IPS DF 6.9 (cell line): ENCODE measurements at regions not wholly inside any gene's neighbourhood (a gene's known extent, or its start where the extent isn't known, plus 50 kb on each side); places are given as distances from the start of the nearest gene placed in this dataset.
"Not testable (repeated sequence)": the region's sequence is repeated elsewhere in the genome, so short reads cannot be mapped to it uniquely, and the experiment has no call there.

Source experiments
- DNase-seq: peaks from one replicate; pipeline ENCODE4 v3.0.0-alpha.2; 2013; ENCODE audit warnings: low read depth, low spot score
- H3K27ac ChIP-seq: one replicate; pipeline ENCODE4 v1.5.1; 2013; ENCODE audit warnings: low read length, control low read depth
- H3K27me3 ChIP-seq: 2 replicates; pipeline ENCODE4 v1.6.1; 2013; ENCODE audit warnings: mild to moderate bottlenecking, low read length; ENCODE audit not compliant: control insufficient read depth, insufficient read depth
- H3K36me3 ChIP-seq: 2 replicates; pipeline ENCODE4 v1.6.1; 2013; ENCODE audit warnings: low read length; ENCODE audit not compliant: control insufficient read depth, insufficient read depth
- H3K4me1 ChIP-seq: 2 replicates; pipeline ENCODE4 v1.6.1; 2013; ENCODE audit warnings: low read length; ENCODE audit not compliant: control insufficient read depth, insufficient read depth
- H3K4me3 ChIP-seq: 2 replicates; pipeline ENCODE4 v1.5.1; 2013; ENCODE audit warnings: mild to moderate bottlenecking, low read length
- H3K9me3 ChIP-seq: 2 replicates; pipeline ENCODE4 v1.6.1; 2013; ENCODE audit warnings: low read length, inconsistent platforms; ENCODE audit not compliant: control insufficient read depth, insufficient read depth
- WGBS: extraction: QIAGEN DNeasy Blood & Tissue Kit; methylation state at CpG from one replicate; pipeline ENCODE4 v1.1.7; 2013; ENCODE audit warnings: mixed read lengths, missing lambda C conversion rate; ENCODE audit not compliant: insufficient read length, insufficient coverage; 5-methylcytosine and 5-hydroxymethylcytosine counted together

GRCh38 chr4:72857216-72857615, 212.3 kb downstream of the COX18 start:
- DNase-seq = no peak
- no peaks in the 10 kb centered on the region for H3K4me1 ChIP-seq
- no peaks in the 10 kb centered on the region for H3K27me3 ChIP-seq
- H3K36me3 ChIP-seq = no peaks in the 10 kb centered on the region
- WGBS = no CpG with 5 or more reads among the region's 1 CpG
- H3K4me3 ChIP-seq = no peak overlapping the region
- H3K9me3 ChIP-seq = no peaks in the 10 kb centered on the region
- no peak overlapping the region for H3K27ac ChIP-seq

DNA sequence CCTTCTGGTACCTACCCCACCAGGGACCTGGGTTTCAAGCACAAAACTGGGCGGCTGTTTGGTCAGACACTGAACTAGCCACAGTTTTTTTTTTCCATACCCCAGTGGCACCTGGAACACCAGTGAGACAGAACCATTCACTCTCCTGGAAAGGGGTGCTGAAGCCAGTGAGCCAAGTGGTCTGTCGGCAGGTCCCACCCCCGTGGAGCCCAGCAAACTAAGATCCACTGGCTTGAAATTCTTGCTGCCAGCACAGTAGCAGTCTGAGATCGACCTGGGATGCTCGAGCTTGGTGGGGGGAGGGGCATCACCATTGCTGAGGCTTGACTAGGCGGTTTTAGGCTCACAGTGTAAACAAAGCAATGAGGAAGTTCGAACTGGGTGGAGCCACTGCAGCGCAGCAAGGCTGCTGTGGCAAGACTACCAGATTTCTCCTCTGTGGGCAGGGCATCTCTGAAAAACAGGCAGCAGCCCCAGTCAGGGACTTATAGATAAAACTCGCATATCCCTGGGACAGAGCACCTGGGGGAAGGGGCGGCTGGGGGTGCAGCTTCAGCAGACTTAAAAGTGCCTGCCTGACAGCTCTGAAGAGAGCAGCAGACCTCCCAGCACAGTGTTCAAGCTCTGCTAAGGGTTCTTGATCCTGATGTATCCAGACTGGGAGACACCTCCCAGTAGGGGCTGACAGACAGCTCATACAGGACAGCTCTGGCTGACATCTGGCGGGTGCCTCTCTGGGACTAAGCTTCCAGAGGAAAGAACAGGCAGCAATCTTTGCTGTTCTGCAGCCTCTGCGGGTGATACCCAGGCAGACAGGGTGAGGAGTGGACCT, 223.0 kb downstream of the COX18 start:
- DNase-seq = peak; percentile 29

GRCh38 chr4:72843466-72843865, 226.1 kb downstream of the COX18 start:
- Histone ChIP-seq H3K9me3 (no peaks in the 10 kb centered on the region), H3K27me3 (no peaks in the 10 kb centered on the region), H3K4me1 (peaks cover 3% of the 10 kb centered on the region; the same call in 1 of the 2 replicates), H3K36me3 (no peaks in the 10 kb centered on the region), H3K27ac (no peak overlapping the region), H3K4me3 (no peak overlapping the region)
- no peak for DNase-seq

More for the DNA sequence above, 223.0 kb downstream of the COX18 start:
- Histone ChIP-seq H3K4me3 (no peak overlapping the region), H3K36me3 (no peaks in the 10 kb centered on the region), H3K27ac (no peak overlapping the region), H3K27me3 (no peaks in the 10 kb centered on the region), H3K9me3 (no peaks in the 10 kb centered on the region), H3K4me1 (peaks cover 3% of the 10 kb centered on the region; the same call in 1 of the 2 replicates)
- WGBS = no CpG with 5 or more reads among the region's 12 CpGs

- Histone ChIP-seq H3K36me3 (no peaks in the 10 kb centered on the region), H3K4me1 (peaks cover 3% of the 10 kb centered on the region; the same call in 1 of the 2 replicates), H3K4me3 (no peak overlapping the region), H3K9me3 (no peaks in the 10 kb centered on the region), H3K27me3 (no peaks in the 10 kb centered on the region), H3K27ac (no peak overlapping the region)
- no peak for DNase-seq
Observed at GRCh38 chr4:72842323-72842722, 227.2 kb downstream of the COX18 start.

GRCh38 chr4:72840166-72840565, 229.3 kb downstream of the COX18 start:
- no CpG with 5 or more reads among the region's 1 CpG for WGBS
- not testable (repeated sequence) for DNase-seq, H3K27me3 ChIP-seq, H3K9me3 ChIP-seq, H3K4me3 ChIP-seq, H3K4me1 ChIP-seq, H3K36me3 ChIP-seq, H3K27ac ChIP-seq

DNA sequence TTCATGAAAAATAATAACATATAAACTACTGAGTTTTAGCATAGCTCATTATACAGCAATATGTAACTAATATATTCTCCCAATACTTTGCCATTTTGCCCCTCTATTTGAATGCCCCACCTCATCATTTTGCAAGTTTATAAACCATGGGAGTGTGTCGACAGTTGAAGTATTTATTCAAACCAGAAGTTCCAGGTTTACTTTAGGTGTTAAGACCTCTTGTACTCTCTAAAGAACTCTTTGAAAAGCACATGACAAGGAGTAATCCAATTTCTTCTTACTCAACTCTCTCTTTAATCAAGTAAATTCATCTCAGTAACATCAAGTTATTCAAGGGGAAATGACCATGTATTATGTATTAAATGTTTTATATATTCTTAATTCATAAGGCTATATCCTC, 240.7 kb downstream of the COX18 start:
- Histone ChIP-seq H3K9me3 (no peaks in the 10 kb centered on the region), H3K4me3 (no peak overlapping the region), H3K27me3 (no peaks in the 10 kb centered on the region), H3K27ac (no peak overlapping the region), H3K36me3 (no peaks in the 10 kb centered on the region), H3K4me1 (no peaks in the 10 kb centered on the region)
- WGBS = no CpG with 5 or more reads among the region's 1 CpG
- no peak for DNase-seq

GRCh38 chr4:72827968-72828367, 241.5 kb downstream of the COX18 start:
- no peak for DNase-seq
- Histone ChIP-seq H3K4me1 (no peaks in the 10 kb centered on the region), H3K27me3 (no peaks in the 10 kb centered on the region), H3K4me3 (no peak overlapping the region), H3K36me3 (no peaks in the 10 kb centered on the region), H3K9me3 (no peaks in the 10 kb centered on the region), H3K27ac (no peak overlapping the region)
- WGBS = no CpG with 5 or more reads among the region's 1 CpG

DNA sequence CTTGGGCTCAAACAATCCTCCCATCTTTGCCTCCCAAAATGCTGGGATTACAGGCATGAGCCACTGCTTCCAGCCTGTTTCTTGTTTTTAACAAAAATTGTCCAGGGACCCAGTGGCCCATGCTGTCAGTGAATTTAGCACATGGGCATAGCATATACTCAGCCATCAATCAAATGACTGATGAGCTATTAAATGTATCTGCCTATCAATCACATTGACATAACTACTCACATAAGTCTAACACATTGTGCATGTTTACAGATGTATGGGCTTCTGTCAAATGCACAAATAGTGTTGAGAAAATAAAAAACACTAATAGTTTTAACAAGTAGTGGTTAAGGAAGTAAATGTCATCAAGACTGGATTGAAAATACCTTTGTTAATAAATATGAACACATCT, 249.4 kb downstream of the COX18 start:
- no peaks in the 10 kb centered on the region for H3K9me3 ChIP-seq
- H3K27ac ChIP-seq = no peak overlapping the region
- no peaks in the 10 kb centered on the region for H3K27me3 ChIP-seq
- DNase-seq = no peak
- H3K4me3 ChIP-seq = no peak overlapping the region
- no peaks in the 10 kb centered on the region for H3K36me3 ChIP-seq
- no peaks in the 10 kb centered on the region for H3K4me1 ChIP-seq

DNA sequence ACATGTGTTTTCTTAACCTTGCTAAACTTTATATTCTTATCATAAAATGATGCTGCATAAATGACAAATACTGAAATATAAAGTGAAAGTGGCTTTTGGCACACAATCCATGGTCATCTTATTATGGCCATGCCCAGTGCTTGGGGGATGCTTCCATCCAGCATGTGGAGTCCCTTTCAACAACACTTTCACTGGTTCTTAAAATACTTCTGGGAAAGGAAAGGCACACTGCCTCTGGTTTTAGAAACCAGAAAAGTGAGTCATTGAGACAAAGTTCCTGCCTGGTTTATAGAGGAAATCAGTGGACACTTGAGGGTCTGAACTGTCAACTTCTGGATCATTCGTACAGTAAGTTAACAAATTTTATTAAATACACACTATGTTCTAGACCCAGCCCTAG, 248.0 kb upstream of the ADAMTS3 start:
- WGBS = no CpG with 5 or more reads among the region's 1 CpG
- no peaks in the 10 kb centered on the region for H3K36me3 ChIP-seq
- H3K9me3 ChIP-seq = no peaks in the 10 kb centered on the region
- DNase-seq = no peak
- no peaks in the 10 kb centered on the region for H3K4me1 ChIP-seq
- no peaks in the 10 kb centered on the region for H3K27me3 ChIP-seq
- no peak overlapping the region for H3K27ac ChIP-seq
- no peak overlapping the region for H3K4me3 ChIP-seq

DNA sequence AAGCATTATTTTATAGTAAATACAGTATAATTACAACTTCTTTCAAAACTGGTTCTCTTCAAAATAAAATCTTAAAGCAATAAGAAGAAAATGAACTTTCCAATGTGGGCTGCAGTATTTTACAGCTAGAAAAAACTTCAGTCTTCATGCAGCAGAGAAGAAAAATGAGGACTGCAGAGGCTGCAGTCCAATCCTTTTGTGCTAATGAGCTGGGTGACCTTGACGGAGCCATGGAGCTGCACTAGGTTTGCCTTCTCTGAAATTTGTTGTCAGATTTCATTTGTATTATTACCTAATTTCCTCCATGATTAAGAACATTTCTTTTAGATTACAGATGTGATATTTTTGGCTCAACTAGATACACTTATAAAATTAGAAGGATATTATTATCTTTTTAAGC, 245.2 kb upstream of the ADAMTS3 start:
- Histone ChIP-seq H3K27ac (no peak overlapping the region), H3K9me3 (no peaks in the 10 kb centered on the region), H3K4me1 (no peaks in the 10 kb centered on the region), H3K36me3 (no peaks in the 10 kb centered on the region), H3K27me3 (no peaks in the 10 kb centered on the region), H3K4me3 (no peak overlapping the region)
- DNase-seq = no peak
- WGBS = no CpG with 5 or more reads among the region's 1 CpG

- no peak for DNase-seq
- H3K27ac ChIP-seq = no peak overlapping the region
- H3K4me3 ChIP-seq = no peak overlapping the region
- no peaks in the 10 kb centered on the region for H3K9me3 ChIP-seq
- H3K27me3 ChIP-seq = no peaks in the 10 kb centered on the region
- H3K4me1 ChIP-seq = no peaks in the 10 kb centered on the region
- H3K36me3 ChIP-seq = no peaks in the 10 kb centered on the region
- no CpG with 5 or more reads among the region's 1 CpG for WGBS
Observed at GRCh38 chr4:72809208-72809607, 240.2 kb upstream of the ADAMTS3 start.
